Naive thymus-derived CD8-positive, alpha-beta T cell (primary cell): ENCODE measurements at regions not wholly inside any gene's neighbourhood (a gene's known extent, or its start where the extent isn't known, plus 50 kb on each side); places are given as distances from the start of the nearest gene placed in this dataset.
"Not testable (repeated sequence)": the region's sequence is repeated elsewhere in the genome, so short reads cannot be mapped to it uniquely, and the experiment has no call there.

Source experiments
- ATAC-seq, 2 donors: fragments of 150-1000 bp; cut with Tn5 transposase in 1 of 2; sonication (Bioruptor Pico), chemical (Tn5 transposase) in 1 of 2; 1 replicate in 1 of 2; 2 replicates in 1 of 2; pipeline ENCODE4 v1.10.0; 2021; ENCODE audit warnings: mild to moderate bottlenecking in 2 of 2, moderate library complexity in 2 of 2
- POLR2A ChIA-PET: fragments of 350-600 bp; sonication (Branson Sonifier 250); formaldehyde crosslinking; loops from one replicate; lab custom pipeline; 2021; ENCODE audit warnings: antibody characterized with exemption; lab: Charles Lee
- DNase-seq, 10 donors: peaks; one replicate each; pipeline versions ENCODE4 v3.0.0 to v3.0.0-alpha.2; 2020 to 2022
- H3K27ac Mint-ChIP-seq, 10 donors: one replicate each; pipeline ENCODE4 v1.8.0; 2020 to 2022; ENCODE audit warnings: mild to moderate bottlenecking in 10 of 10, mixed read lengths in 10 of 10, moderate library complexity in 4 of 10, inconsistent platforms in 1 of 10
- H3K27me3 Mint-ChIP-seq, 5 donors: one replicate each; pipeline ENCODE4 v1.8.0; 2021 to 2022; ENCODE audit warnings: mixed read lengths in 5 of 5
- H3K36me3 Mint-ChIP-seq, 3 donors: one replicate each; pipeline ENCODE4 v1.8.0; 2020 to 2022; ENCODE audit warnings: mixed read lengths in 3 of 3, mild to moderate bottlenecking in 2 of 3, inconsistent platforms in 1 of 3
- H3K4me1 Mint-ChIP-seq, 4 donors: one replicate each; pipeline ENCODE4 v1.8.0; 2021 to 2022; ENCODE audit warnings: mixed read lengths in 4 of 4
- H3K4me3 Mint-ChIP-seq, 10 donors: one replicate each; pipeline ENCODE4 v1.8.0; 2020 to 2022; ENCODE audit warnings: mild to moderate bottlenecking in 10 of 10, mixed read lengths in 10 of 10, moderate library complexity in 6 of 10, inconsistent platforms in 1 of 10
- H3K9me3 Mint-ChIP-seq, 9 donors: one replicate each; pipeline ENCODE4 v1.8.0; 2020 to 2022; ENCODE audit warnings: mixed read lengths in 9 of 9, mild to moderate bottlenecking in 3 of 9, inconsistent platforms in 1 of 9, moderate library complexity in 1 of 9

DNA sequence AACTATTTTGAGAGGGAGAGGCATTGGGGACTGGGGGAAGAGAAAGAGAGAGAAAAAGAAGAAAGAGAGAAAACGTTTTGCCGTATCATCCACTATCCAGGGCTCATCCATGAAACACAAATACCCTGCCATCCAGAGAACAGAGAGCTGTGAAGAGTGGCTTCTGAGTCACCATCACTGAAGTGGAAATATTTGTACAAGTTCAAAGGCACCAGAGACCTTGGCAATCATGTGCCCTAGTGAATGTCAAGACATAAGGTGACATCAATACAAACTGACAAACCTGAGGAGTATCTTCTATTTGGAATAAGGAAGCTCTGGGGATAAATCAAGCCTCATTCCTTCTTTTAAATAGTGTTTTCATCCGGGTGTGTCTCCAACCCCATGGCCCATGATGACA is 197.2 kb upstream of the PROX1 start:
- Mint-ChIP-seq H3K4me1 (no peaks in the 10 kb centered on the region), H3K36me3 (no peaks in the 10 kb centered on the region), H3K27ac (no peak overlapping the region), H3K9me3 (peaks cover 0 to 8% (median 0%) of the 10 kb centered on the region in 9 donors), H3K4me3 (no peak overlapping the region), H3K27me3 (peaks cover 2 to 25% (median 6%) of the 10 kb centered on the region in 5 donors)
- POLR2A ChIA-PET: no interaction called here
- no peak for DNase-seq
- no peak for ATAC-seq

DNA sequence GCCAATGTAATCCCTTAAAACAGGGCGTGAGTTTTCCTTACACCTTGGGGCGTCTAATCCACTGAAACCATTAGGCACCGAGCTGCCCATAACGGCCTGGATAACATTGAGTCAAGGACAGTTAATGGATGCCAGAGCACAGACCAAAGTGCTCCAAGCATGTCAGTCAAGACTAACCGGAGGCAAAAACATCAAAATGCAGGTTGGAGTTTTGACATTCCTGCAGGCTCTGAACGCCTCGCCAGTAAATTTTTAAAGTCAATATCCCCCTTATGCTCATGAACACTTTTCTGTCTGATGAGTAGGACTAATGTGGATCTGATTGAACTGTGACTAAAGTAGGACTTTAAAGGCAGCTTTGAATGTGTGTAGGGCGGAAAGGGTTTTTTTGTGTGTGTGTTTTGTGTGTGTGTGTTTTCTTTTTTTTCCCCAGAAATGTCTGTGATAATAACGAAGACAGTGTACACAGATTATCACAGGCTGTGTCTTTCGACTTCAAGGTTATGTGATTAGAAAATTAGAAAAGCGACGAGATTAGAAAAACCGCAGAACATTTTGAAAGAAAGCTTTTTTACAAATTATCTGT is 194.2 kb upstream of the PROX1 start:
- H3K4me3 Mint-ChIP-seq: no peak overlapping the region
- DNase-seq (no peak), ATAC-seq (no peak)
- H3K36me3 Mint-ChIP-seq: no peaks in the 10 kb centered on the region
- H3K27me3 Mint-ChIP-seq: peaks cover 0 to 16% (median 2%) of the 10 kb centered on the region in 5 donors
- peaks cover 0 to 2% (median 0%) of the 10 kb centered on the region in 4 donors for H3K4me1 Mint-ChIP-seq
- POLR2A ChIA-PET: no interaction called here
- H3K9me3 Mint-ChIP-seq: peaks cover 0 to 8% (median 0%) of the 10 kb centered on the region in 9 donors
- H3K27ac Mint-ChIP-seq: no peak overlapping the region

DNA sequence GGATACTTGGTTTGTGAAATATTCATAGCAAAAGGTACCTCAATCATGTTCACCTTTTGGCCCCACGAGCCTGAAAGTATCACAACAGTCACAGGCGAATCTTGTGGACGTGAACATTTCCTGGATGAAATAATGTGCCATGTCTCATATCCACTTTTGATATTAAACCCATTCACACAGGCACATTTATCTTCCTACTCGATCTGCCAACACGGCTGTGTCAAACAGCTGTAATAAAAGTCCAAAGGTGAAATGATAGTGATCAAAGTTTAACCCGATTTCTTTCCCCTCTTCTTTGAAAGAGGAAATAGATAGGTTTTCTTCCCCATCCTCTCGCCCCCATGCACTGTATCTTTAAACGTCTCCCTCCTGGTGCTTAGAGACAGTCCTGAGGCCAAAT is 191.2 kb upstream of the PROX1 start:
- Mint-ChIP-seq H3K36me3 (no peaks in the 10 kb centered on the region), H3K27ac (no peak overlapping the region), H3K27me3 (peaks cover 0 to 10% (median 2%) of the 10 kb centered on the region in 5 donors), H3K4me1 (peaks cover 0 to 2% (median 0%) of the 10 kb centered on the region in 4 donors), H3K9me3 (peaks cover 0 to 3% (median 0%) of the 10 kb centered on the region in 9 donors), H3K4me3 (no peak overlapping the region)
- DNase-seq (no peak), ATAC-seq (no peak)
- POLR2A ChIA-PET: no interaction called here

DNA sequence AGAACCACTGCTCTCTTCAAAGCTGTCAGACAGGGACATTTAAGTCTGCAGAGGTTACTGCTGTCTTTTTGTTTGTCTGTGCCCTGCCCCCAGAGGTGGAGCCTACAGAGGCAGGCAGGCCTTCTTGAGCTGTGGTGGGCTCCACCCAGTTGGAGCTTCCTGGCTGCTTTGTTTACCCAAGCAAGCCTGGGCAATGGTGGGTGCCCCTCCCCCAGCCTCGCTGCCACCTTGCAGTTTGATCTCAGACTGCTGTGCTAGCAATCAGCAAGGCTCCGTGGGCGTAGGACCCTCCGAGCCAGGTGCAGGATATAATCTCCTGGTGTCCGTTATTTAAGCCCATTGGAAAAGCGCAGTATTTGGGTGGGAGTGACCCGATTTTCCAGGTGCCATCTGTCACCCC is 179.5 kb upstream of the PROX1 start:
- H3K4me1 Mint-ChIP-seq, H3K4me3 Mint-ChIP-seq, POLR2A ChIA-PET, ATAC-seq, H3K36me3 Mint-ChIP-seq, H3K27ac Mint-ChIP-seq, DNase-seq: not testable (repeated sequence)
- H3K9me3 Mint-ChIP-seq: peaks cover 0 to 15% (median 7%) of the 10 kb centered on the region in 9 donors
- H3K27me3 Mint-ChIP-seq: peaks cover 0 to 12% (median 0%) of the 10 kb centered on the region in 5 donors

DNA sequence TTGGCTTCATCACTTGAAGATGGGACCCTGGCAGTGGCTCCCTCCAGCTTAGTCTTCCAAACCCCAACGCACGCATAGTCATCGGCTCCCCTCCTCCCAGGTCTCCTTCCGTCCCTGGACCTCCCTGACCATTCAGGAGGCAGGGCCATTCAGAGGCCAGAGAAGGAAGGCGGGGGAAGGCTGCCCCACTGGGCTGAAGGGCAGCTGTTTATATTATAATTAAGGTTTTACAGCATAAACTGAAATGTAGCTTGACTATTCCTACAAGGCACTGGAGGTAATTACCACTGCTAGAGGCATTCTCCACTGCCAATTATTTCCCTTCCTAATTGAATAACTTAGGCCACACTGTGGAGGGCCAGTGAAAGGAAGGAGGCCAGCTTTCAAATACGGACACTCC is 170.6 kb upstream of the PROX1 start:
- Mint-ChIP-seq H3K4me1 (no peaks in the 10 kb centered on the region), H3K4me3 (no peak overlapping the region)
- ATAC-seq: no peak

DNA sequence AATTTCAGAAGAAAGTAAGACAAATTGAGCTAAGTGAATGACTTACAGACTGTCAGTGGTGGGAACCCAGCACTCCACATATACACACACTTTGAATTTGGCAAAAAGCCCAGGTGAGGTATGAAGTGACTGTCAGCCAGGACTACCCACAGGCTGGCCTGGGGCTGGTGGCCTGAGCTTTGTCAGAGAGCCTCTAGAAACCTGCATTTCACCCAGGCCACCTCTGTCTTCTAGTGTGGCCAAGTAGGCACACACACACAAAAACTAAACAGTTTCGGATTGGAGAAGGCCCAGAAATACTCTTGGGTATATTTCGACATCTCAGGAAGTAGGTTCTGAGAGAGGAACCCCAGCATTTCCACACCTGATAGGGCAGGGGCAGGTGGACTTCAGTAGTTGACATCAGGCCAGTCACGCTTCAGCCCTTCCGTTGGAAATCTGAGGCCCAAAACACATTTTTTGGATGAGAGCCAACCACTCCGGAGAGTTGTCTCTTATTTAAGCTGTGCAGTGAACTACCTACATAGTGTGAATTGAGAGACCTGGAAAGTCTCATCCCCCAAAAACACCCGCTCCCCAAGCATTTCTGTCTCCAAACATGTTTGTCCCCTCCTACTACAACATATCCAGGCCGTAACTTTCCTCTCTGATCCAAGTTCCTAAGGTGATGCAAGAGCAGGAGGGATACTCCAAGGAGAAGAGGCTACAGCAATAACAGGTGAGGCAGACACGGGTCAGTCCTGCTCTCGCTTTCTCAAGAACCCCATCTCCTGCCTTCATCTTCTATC is 167.2 kb upstream of the PROX1 start:
- H3K4me3 Mint-ChIP-seq: no peak overlapping the region
- peaks cover 0 to 3% (median 0%) of the 10 kb centered on the region in 9 donors for H3K9me3 Mint-ChIP-seq
- ATAC-seq (no peak), DNase-seq (no peak)
- POLR2A ChIA-PET: interaction anchor here (1.0 kb wide), 1 partner anchor 36 kb away, joined by 5 read pairs; no protein-coding TSS in a partner anchor
- no peaks in the 10 kb centered on the region for H3K4me1 Mint-ChIP-seq
- no peaks in the 10 kb centered on the region for H3K36me3 Mint-ChIP-seq
- H3K27ac Mint-ChIP-seq: no peak overlapping the region
- peaks cover 0 to 2% (median 0%) of the 10 kb centered on the region in 5 donors for H3K27me3 Mint-ChIP-seq

More for the DNA sequence above, 170.6 kb upstream of the PROX1 start:
- POLR2A ChIA-PET: no interaction called here
- peaks cover 0 to 2% (median 0%) of the 10 kb centered on the region in 5 donors for H3K27me3 Mint-ChIP-seq
- H3K9me3 Mint-ChIP-seq: peaks cover 0 to 3% (median 0%) of the 10 kb centered on the region in 9 donors
- H3K27ac Mint-ChIP-seq: no peak overlapping the region
- no peaks in the 10 kb centered on the region for H3K36me3 Mint-ChIP-seq
- no peak for DNase-seq

DNA sequence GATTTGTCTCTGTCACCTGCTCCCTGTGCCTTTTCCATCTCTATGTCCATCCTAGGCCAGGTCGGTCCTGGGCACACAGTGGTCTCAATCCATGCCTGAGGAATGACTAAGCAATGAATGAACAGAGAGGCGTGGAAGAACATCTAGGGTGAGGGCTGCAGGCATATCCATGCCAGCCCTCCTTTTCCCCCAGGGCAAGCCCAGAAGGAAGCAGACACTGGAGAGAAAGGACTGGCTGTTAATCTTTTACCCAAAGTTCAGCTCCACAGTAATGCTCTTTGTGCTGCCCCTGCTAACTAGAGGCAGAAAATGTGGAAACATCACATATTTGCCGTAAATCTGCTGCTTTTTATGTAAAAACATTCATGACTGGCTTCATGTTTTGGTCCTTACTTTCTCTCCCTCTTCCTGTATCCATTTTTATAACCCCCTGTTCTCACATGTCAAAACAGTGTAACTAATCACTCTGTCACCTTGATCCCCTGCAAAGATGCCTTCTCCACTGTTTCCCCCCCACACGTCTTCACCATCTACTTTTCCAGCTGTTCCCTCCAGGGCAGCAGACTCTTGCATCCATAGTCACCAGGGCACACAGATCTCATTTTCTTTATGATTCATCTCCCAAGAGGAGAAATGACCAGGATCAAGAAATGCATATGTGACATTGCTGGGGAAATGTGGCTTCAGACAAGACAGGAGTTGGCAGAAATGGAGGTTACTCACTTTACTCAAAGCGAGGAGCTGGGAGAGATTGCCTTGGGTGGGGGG is 166.4 kb upstream of the PROX1 start:
- Mint-ChIP-seq H3K9me3 (peaks cover 0 to 3% (median 0%) of the 10 kb centered on the region in 9 donors), H3K27me3 (peaks cover 0 to 2% (median 0%) of the 10 kb centered on the region in 5 donors), H3K4me3 (no peak overlapping the region), H3K27ac (no peak overlapping the region), H3K36me3 (no peaks in the 10 kb centered on the region), H3K4me1 (no peaks in the 10 kb centered on the region)
- POLR2A ChIA-PET: no interaction called here
- ATAC-seq: no peak
- no peak for DNase-seq

DNA sequence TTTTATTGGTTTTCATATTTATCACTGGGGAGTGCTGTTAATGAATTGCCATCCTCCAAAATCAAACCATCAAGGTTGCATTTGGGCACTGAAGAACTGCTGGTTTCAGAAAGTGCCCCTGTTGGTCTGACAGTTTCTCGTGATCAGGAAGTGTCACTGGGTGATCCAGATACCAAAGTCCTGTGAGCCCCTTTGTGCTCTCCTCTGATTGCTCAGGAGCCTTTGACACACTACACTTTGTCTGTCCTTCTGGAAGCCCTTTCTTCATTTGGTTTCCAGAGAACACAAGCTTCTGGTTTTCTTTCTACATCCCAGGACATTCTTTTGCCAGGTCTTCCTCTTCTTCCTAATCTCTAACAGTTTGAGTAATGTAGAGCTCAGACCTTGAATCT is 165.8 kb upstream of the PROX1 start:
- Mint-ChIP-seq H3K4me1 (no peaks in the 10 kb centered on the region), H3K9me3 (peaks cover 0 to 3% (median 0%) of the 10 kb centered on the region in 9 donors), H3K36me3 (no peaks in the 10 kb centered on the region), H3K4me3 (no peak overlapping the region), H3K27me3 (peaks cover 0 to 2% (median 0%) of the 10 kb centered on the region in 5 donors), H3K27ac (no peak overlapping the region)
- DNase-seq (no peak), ATAC-seq (no peak)
- POLR2A ChIA-PET: no interaction called here

DNA sequence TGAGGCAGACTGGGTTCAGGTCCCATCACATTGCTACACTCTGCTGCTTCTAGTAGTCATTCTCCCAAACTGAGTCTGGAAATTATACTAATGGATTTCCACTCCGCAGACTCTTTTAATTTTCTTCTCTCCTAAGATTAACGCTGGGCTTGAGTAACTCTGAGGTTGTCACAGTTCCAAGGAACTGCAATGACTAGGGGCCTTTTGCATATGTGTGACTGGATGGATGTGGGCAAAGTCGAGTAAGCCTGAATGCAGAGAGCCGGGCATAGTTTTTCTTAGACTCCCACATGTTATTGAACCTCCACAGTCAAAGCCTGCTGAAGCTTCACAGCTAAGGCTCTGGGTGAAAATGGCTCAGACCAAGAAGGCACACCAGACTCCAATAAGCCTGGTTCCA is 160.9 kb upstream of the PROX1 start:
- POLR2A ChIA-PET: no interaction called here
- ATAC-seq: no peak
- H3K27ac Mint-ChIP-seq: no peak overlapping the region

DNA sequence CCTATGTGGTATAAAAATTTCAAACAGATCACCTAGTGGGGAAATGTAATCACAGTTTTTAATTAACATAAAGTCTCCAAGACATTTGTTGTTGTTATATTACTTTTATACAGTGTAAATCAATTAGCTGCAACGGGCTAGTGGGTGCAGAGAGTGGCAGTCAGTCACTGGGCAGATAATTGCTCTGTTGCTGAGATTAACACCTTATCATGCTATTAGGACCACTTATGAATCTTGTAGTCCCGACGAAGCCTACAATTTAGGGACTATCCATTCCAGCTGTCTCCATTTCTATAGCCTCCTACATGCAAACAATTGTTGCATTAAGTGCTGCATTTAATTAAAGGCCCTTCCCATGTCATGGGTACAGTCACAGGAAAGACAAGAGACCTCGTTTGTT is 158.9 kb upstream of the PROX1 start:
- Mint-ChIP-seq H3K4me1 (no peaks in the 10 kb centered on the region), H3K27me3 (peaks cover 0 to 1% (median 0%) of the 10 kb centered on the region in 5 donors), H3K36me3 (no peaks in the 10 kb centered on the region), H3K4me3 (no peak overlapping the region), H3K27ac (no peak overlapping the region), H3K9me3 (peaks cover 0 to 6% (median 0%) of the 10 kb centered on the region in 9 donors)
- no peak for ATAC-seq
- DNase-seq: no peak
- POLR2A ChIA-PET: no interaction called here

More for the DNA sequence above, 160.9 kb upstream of the PROX1 start:
- Mint-ChIP-seq H3K9me3 (peaks cover 0 to 6% (median 0%) of the 10 kb centered on the region in 9 donors), H3K27me3 (peaks cover 0 to 3% (median 0%) of the 10 kb centered on the region in 5 donors), H3K4me1 (no peaks in the 10 kb centered on the region), H3K4me3 (no peak overlapping the region), H3K36me3 (no peaks in the 10 kb centered on the region)
- no peak for DNase-seq

DNA sequence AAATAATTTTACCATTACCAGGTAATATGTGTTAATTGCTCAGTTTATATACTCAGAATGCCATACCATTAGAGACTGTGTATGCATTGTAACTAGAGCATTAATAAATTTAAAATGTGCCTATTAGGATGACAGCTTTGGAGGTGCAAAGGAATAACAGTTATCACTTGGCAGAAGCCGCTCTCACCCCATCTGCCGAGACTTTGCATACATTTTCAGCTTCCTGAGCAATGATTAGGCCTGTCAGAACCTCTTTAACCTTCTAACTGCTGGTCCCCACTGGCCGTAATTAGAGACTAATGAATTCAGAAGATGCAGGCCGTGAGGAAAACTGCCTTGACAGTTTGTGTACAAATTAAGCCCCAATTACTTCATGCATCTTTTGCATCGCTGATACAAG is 158.0 kb upstream of the PROX1 start:
- Mint-ChIP-seq H3K4me1 (no peaks in the 10 kb centered on the region), H3K27me3 (peaks cover 0 to 1% (median 0%) of the 10 kb centered on the region in 5 donors), H3K4me3 (no peak overlapping the region), H3K9me3 (peaks cover 0 to 6% (median 0%) of the 10 kb centered on the region in 9 donors), H3K27ac (no peak overlapping the region), H3K36me3 (no peaks in the 10 kb centered on the region)
- ATAC-seq (no peak), DNase-seq (no peak)
- POLR2A ChIA-PET: no interaction called here

DNA sequence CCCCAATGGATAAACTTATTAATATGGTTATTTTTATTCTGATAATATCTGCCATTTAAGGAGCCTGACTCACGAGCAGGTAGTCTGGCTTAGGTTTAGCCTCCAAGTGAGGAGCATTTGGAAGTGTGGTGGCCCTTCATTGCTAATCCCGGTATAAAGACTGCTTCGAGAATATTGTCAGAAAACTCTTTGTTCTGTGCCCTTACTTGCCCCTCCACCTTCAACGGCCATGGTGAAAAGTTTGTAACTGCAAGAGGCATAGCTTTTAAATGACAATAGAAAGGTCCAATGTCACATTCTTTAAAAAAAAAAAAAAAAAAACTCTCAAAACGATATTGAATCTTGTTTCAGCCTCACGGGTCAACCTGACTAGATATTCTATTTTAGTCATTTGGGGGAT is 157.4 kb upstream of the PROX1 start:
- ATAC-seq (no peak), DNase-seq (no peak)
- H3K27me3 Mint-ChIP-seq: peaks cover 0 to 1% (median 0%) of the 10 kb centered on the region in 5 donors
- no peaks in the 10 kb centered on the region for H3K36me3 Mint-ChIP-seq
- POLR2A ChIA-PET: no interaction called here
- no peak overlapping the region for H3K27ac Mint-ChIP-seq
- H3K9me3 Mint-ChIP-seq: peaks cover 0 to 6% (median 0%) of the 10 kb centered on the region in 9 donors
- no peaks in the 10 kb centered on the region for H3K4me1 Mint-ChIP-seq
- no peak overlapping the region for H3K4me3 Mint-ChIP-seq

DNA sequence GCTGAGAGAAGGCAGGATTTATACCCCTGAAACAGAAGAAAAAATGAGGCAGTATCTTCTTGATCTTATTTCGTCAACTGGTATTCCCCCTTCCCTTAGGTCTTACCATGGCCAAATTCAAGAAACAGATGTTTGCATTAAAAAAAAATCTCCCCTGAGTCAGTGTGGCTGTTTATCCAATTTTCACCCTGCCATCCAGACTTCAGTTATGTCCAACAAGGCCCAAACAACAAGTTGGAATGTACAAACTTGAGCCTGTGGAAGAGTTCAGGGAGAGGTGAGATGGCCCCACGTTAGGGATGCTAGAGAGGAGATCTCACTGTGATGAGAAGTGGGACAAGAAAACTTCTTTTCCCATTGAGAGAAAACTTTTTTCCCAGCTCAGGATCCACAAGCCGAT is 147.2 kb upstream of the PROX1 start:
- H3K4me1 Mint-ChIP-seq: no peaks in the 10 kb centered on the region
- H3K27me3 Mint-ChIP-seq: peaks cover 0 to 12% (median 4%) of the 10 kb centered on the region in 5 donors
- DNase-seq (no peak), ATAC-seq (no peak)
- no peaks in the 10 kb centered on the region for H3K36me3 Mint-ChIP-seq
- H3K27ac Mint-ChIP-seq: no peak overlapping the region
- POLR2A ChIA-PET: no interaction called here
- no peak overlapping the region for H3K4me3 Mint-ChIP-seq
- peaks cover 0 to 14% (median 0%) of the 10 kb centered on the region in 9 donors for H3K9me3 Mint-ChIP-seq
